Posterior cingulate gyrus (tissue), 11 donors: ENCODE measurements at regions not wholly inside any gene's neighbourhood (a gene's known extent, or its start where the extent isn't known, plus 50 kb on each side); places are given as distances from the start of the nearest gene placed in this dataset.

Source experiments
- DNase-seq, 10 donors: peaks; one replicate each; pipeline versions ENCODE4 v3.0.0 to v3.0.0-alpha.2; 2020 to 2021; ENCODE audit warnings: mixed read lengths in 3 of 10
- intact Hi-C: fragments of 100-400 bp; cut with DNase I; formaldehyde crosslinking; loops from one replicate; pipeline ENCODE4 v1.15.1; 2023

GRCh38 chr7:97461596-97461995 lies 270.3 kb upstream of the TAC1 start:
- intact Hi-C loops: no loop called here
- no peak for DNase-seq

DNA sequence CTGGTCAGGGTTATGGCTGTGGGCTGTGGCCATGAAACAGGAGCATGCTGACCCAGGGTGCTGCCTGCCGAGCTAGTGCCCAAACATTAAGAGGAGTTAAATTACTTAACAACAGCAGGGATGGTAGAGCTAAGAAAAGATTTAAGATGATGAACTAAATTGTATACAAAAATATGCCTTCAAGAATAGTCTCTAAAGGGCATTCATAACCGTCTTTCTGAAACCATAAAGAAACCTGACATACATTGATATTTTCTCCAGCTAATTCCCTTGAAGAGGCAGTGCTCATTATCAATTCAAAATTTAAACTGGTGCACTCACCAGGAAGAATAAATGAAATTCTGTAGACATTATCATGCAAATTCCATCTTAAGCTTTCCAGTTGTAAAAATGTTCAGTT lies 265.8 kb upstream of the TAC1 start:
- DNase-seq: no peak
- intact Hi-C loops: no loop called here

- intact Hi-C loops: no loop called here
- DNase-seq: no peak
These were observed 264.7 kb upstream of the TAC1 start for GRCh38 chr7:97466999-97467740.

DNA sequence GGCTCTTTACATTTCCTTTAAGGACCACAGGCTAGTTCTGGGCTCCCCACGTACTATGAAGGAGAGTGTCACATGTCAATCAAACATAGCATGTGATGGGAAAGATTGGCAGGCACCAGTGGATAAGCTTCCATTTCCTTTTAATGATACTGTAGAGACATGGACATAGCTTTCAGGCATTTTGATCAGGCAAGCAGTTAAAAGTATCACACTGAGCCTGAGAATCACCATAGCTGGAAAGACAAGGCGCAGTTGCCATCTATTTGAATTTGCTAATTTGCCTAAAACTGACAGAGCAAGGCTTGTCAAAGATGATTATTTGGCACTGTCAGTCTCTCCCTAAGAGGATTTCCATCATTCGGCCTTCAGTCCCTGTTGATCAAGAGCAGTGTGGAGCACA lies 263.4 kb upstream of the TAC1 start:
- intact Hi-C loops: no loop called here
- DNase-seq: no peak

DNA sequence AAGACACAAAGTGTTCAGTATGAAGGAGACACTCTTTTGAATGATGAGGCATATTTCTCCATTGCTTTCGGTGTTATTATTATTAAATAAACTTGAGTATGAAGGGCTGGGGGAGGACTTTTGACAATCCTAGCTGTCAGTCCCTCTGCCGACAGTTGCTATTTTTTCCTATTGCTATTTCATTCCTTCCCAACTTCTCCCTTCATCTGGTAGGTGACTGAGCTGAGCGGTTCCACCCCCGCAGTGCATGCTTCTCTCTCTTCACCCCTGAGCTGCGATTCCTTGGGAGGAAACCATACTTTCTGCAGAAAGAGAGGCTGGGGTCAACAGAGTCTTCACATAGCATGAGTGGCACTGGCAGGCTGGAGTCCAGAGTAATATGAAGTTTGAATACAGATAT lies 261.2 kb upstream of the TAC1 start:
- intact Hi-C loops: no loop called here
- no peak for DNase-seq

DNA sequence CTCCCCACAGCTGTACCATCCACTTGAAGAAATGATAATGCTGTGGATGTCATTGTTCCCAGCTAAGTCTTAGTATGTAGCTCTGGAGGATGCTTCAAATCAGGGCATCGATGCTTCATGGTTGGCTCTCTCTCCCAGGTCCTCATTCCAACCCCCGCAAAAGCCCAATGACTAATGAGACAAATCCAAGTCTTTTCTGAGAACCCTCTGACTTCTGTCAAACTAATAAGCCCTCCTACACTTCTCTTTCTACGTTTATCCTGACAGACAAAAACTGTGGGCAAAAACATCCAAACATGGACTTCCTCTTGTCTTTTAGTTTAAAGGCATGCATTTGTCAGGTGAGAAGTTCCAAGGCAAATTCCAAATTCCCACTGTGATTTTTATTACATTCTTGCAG lies 260.4 kb upstream of the TAC1 start:
- no peak for DNase-seq

GRCh38 chr7:97479740-97480290 lies 252.1 kb upstream of the TAC1 start:
- intact Hi-C loops: no loop called here
- no peak for DNase-seq

More for the DNA sequence above, 260.4 kb upstream of the TAC1 start:
- intact Hi-C loops: no loop called here

GRCh38 chr7:97480772-97481390 lies 251.0 kb upstream of the TAC1 start:
- intact Hi-C loops: no loop called here
- peak in 8 of 10 donors; percentile 15 to 92 (median 46) for DNase-seq

GRCh38 chr7:97495487-97495886 lies 236.4 kb upstream of the TAC1 start:
- intact Hi-C loops: no loop called here
- DNase-seq: no peak

- DNase-seq: peak in 2 of 10 donors; percentile 12 to 36
- intact Hi-C loops: loop anchor here (1.0 kb wide), 1 partner anchor 336 kb away; no protein-coding TSS in a partner anchor
These were observed 232.7 kb upstream of the TAC1 start for GRCh38 chr7:97499204-97499603.

GRCh38 chr7:97503367-97504094 lies 228.4 kb upstream of the TAC1 start:
- intact Hi-C loops: no loop called here

GRCh38 chr7:97506728-97507127 lies 225.2 kb upstream of the TAC1 start:
- intact Hi-C loops: no loop called here
- DNase-seq: no peak

More at GRCh38 chr7:97503367-97504094, 228.4 kb upstream of the TAC1 start:
- DNase-seq: peak in 1 of 10 donors; percentile 62

GRCh38 chr7:97512441-97513207 lies 219.3 kb upstream of the TAC1 start:
- no peak for DNase-seq

DNA sequence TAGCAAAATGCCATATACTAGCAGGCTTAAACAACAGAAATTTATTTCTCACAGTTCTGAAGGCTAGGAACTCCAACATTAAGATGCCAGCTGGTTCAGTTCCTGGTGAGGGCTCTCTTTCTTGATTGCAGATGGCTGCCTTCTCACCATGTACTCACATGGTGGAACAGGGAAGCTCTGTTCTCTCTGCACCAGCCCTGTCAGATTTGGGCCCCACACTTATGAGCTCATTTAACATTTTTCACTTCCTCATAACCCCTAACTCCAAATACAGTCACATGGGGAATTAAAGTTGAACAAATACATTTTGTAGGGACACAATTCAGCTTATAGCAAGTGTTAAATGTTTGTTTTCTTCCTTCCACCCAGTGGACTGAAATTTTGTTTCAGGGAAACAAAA lies 218.6 kb upstream of the TAC1 start:
- DNase-seq: no peak
- intact Hi-C loops: no loop called here

More at GRCh38 chr7:97512441-97513207, 219.3 kb upstream of the TAC1 start:
- intact Hi-C loops: no loop called here

GRCh38 chr7:97541188-97541587 lies 190.7 kb upstream of the TAC1 start:
- intact Hi-C loops: no loop called here
- DNase-seq: peak in 1 of 10 donors; percentile 74

- intact Hi-C loops: no loop called here
- DNase-seq: no peak
These were observed 175.9 kb upstream of the TAC1 start for GRCh38 chr7:97555857-97556421.

- intact Hi-C loops: no loop called here
These were observed 166.2 kb upstream of the TAC1 start for GRCh38 chr7:97565665-97566064.

GRCh38 chr7:97573065-97573464 lies 158.8 kb upstream of the TAC1 start:
- DNase-seq: no peak
- intact Hi-C loops: no loop called here

More at GRCh38 chr7:97565665-97566064, 166.2 kb upstream of the TAC1 start:
- no peak for DNase-seq

DNA sequence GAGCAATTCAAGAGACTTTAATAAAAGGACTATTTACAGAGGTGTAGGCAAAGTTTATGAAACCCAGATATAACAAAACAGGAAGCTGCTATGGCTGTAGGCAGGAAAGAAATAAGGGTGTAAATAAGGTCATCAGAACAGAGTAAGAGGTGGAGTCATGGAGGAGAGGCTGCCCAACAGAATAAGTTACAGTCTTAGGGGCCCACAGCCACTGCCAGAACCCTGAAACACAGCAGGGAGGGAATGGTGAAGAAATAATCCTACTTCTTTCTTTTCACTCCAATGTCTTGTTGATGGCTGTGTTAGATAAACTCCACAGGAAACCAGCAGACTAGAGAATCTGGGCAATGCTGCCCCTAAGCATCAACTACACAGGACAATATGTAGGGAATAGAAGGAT lies 155.8 kb upstream of the TAC1 start:
- intact Hi-C loops: no loop called here
- DNase-seq: no peak

DNA sequence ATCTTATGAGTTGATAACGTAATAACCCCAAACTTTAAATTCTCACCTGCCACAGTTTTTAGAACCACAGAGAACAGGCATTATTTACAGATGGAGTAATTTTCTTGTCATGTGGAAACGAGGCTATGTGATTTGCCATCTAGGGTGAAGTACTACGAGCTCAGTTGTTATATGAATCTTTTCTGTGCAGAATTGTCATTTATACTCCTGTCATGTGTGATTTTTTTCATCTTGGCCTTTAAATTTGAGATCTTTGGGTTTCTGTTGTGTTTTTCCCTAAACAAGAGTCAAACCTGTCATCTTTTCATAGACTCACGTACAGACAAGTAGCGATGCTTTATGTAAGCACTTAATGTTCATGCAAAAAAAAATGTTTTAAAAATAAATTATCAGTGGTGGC lies 153.7 kb upstream of the TAC1 start:
- DNase-seq: no peak
- intact Hi-C loops: no loop called here
